ENCODE measurements at regions not wholly inside any gene's neighbourhood (a gene's known extent, or its start where the extent isn't known, plus 50 kb on each side); places are given as distances from the start of the nearest gene placed in this dataset.

GRCh38 chrX:39823854-39824253 is 273.9 kb downstream of the BCOR start:
- TF ChIP-seq CTCF (conservative IDR thresholded peaks at IDR 0.05; ENCODE audit: low read depth, low read length): no peak
- no peak overlapping the region for H3K4me3 ChIP-seq (ENCODE audit: low read depth, low read length)
- no peak for DNase-seq (ENCODE audit: low read depth)

- no peak for TF ChIP-seq CTCF (conservative IDR thresholded peaks at IDR 0.05; ENCODE audit: low read depth, low read length)
- DNase-seq (ENCODE audit: low read depth): no peak
These were observed 270.8 kb downstream of the BCOR start for GRCh38 chrX:39826813-39827543.

GRCh38 chrX:39827951-39828350 is 269.8 kb downstream of the BCOR start:
- H3K4me3 ChIP-seq (ENCODE audit: low read depth, low read length): no peak overlapping the region
- TF ChIP-seq CTCF (conservative IDR thresholded peaks at IDR 0.05; ENCODE audit: low read depth, low read length): no peak
- DNase-seq (ENCODE audit: low read depth): no peak

More at GRCh38 chrX:39826813-39827543, 270.8 kb downstream of the BCOR start:
- H3K4me3 ChIP-seq (ENCODE audit: low read depth, low read length): no peak overlapping the region

- no peak overlapping the region for H3K4me3 ChIP-seq (ENCODE audit: low read depth, low read length)
- no peak for DNase-seq (ENCODE audit: low read depth)
- no peak for TF ChIP-seq CTCF (conservative IDR thresholded peaks at IDR 0.05; ENCODE audit: low read depth, low read length)
These were observed 268.8 kb downstream of the BCOR start for GRCh38 chrX:39828971-39829370.

- no peak for TF ChIP-seq CTCF (conservative IDR thresholded peaks at IDR 0.05; ENCODE audit: low read depth, low read length)
- H3K4me3 ChIP-seq (ENCODE audit: low read depth, low read length): no peak overlapping the region
- DNase-seq (ENCODE audit: low read depth): no peak
These were observed 267.8 kb downstream of the BCOR start for GRCh38 chrX:39829965-39830364.

- no peak for TF ChIP-seq CTCF (conservative IDR thresholded peaks at IDR 0.05; ENCODE audit: low read depth, low read length)
- no peak for DNase-seq (ENCODE audit: low read depth)
- no peak overlapping the region for H3K4me3 ChIP-seq (ENCODE audit: low read depth, low read length)
These were observed 267.3 kb downstream of the BCOR start for GRCh38 chrX:39830414-39830813.

GRCh38 chrX:39832211-39832610 is 265.5 kb downstream of the BCOR start:
- DNase-seq (ENCODE audit: low read depth): no peak
- no peak for TF ChIP-seq CTCF (conservative IDR thresholded peaks at IDR 0.05; ENCODE audit: low read depth, low read length)
- H3K4me3 ChIP-seq (ENCODE audit: low read depth, low read length): no peak overlapping the region

All from choroid plexus epithelial cell (primary cell).